Lower lobe of right lung (tissue), 2 donors: ENCODE measurements at regions not wholly inside any gene's neighbourhood (a gene's known extent, or its start where the extent isn't known, plus 50 kb on each side); places are given as distances from the start of the nearest gene placed in this dataset.

Experiments
- ATAC-seq, 2 donors: fragments of 200-7000 bp; cut with Tn5 transposase; one replicate each; pipeline ENCODE4 v1.9.1; 2020 to 2022; ENCODE audit warnings: mild to moderate bottlenecking in 2 of 2, moderate library complexity in 2 of 2
- DNase-seq: peaks from one replicate; pipeline ENCODE4 v3.0.0-alpha.2; 2020
- H3K27ac ChIP-seq: fragments of 200-600 bp; one replicate; pipeline ENCODE4 v1.8.0; 2022
- H3K27me3 ChIP-seq: fragments of 200-600 bp; one replicate; pipeline ENCODE4 v1.8.0; 2022; ENCODE audit warnings: low read depth
- H3K36me3 ChIP-seq: fragments of 200-600 bp; one replicate; pipeline ENCODE4 v1.8.0; 2022; ENCODE audit warnings: mild to moderate bottlenecking
- H3K4me1 ChIP-seq: fragments of 200-600 bp; one replicate; pipeline ENCODE4 v1.8.0; 2022
- H3K4me3 ChIP-seq: fragments of 200-600 bp; one replicate; pipeline ENCODE4 v1.8.0; 2022; ENCODE audit warnings: mild to moderate bottlenecking
- H3K9me3 ChIP-seq: fragments of 200-600 bp; one replicate; pipeline ENCODE4 v1.8.0; 2022
- intact Hi-C: fragments of 100-400 bp; cut with DNase I; formaldehyde crosslinking; loops from one replicate; pipeline ENCODE4 v1.11.0; 2022
- TF ChIP-seq, protein P1 (sequence below): fragments of 200-600 bp; IDR thresholded peaks from one replicate; pipeline ENCODE4 v1.8.0; 2022; ENCODE audit warnings: antibody characterized with exemption, mild to moderate bottlenecking
- donor health status: DM: no; HTN: yes; CAD: no; lungs with severe emphysema.

DNA sequence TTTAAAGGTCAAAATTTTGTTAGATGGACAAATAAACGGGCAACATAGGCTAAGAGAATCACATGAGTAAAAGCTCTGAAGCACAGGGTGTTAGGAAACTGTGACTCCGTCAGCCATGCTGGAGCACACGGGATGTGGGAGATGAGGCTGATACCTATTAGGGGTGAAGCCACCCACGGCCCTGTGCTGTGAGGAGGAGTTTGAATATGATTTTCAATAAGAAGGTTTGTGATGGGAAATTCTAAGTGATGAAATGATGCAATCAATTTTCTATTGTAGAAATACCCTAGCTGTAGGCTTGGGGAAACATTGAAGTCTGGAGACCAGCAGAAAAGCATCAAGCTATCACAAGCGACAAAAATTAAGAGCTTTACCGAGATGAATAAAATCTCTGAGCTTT lies 431.3 kb downstream of the CMPK2 start:
- Histone ChIP-seq H3K27me3 (no peaks in the 10 kb centered on the region), H3K4me3 (no peak overlapping the region), H3K4me1 (no peaks in the 10 kb centered on the region), H3K9me3 (no peaks in the 10 kb centered on the region), H3K27ac (no peak overlapping the region), H3K36me3 (no peaks in the 10 kb centered on the region)
- intact Hi-C loops, result no loop called here
- no peak for DNase-seq
- TF ChIP-seq, protein P1, sequence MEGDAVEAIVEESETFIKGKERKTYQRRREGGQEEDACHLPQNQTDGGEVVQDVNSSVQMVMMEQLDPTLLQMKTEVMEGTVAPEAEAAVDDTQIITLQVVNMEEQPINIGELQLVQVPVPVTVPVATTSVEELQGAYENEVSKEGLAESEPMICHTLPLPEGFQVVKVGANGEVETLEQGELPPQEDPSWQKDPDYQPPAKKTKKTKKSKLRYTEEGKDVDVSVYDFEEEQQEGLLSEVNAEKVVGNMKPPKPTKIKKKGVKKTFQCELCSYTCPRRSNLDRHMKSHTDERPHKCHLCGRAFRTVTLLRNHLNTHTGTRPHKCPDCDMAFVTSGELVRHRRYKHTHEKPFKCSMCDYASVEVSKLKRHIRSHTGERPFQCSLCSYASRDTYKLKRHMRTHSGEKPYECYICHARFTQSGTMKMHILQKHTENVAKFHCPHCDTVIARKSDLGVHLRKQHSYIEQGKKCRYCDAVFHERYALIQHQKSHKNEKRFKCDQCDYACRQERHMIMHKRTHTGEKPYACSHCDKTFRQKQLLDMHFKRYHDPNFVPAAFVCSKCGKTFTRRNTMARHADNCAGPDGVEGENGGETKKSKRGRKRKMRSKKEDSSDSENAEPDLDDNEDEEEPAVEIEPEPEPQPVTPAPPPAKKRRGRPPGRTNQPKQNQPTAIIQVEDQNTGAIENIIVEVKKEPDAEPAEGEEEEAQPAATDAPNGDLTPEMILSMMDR, result no peak
- no peak for ATAC-seq

DNA sequence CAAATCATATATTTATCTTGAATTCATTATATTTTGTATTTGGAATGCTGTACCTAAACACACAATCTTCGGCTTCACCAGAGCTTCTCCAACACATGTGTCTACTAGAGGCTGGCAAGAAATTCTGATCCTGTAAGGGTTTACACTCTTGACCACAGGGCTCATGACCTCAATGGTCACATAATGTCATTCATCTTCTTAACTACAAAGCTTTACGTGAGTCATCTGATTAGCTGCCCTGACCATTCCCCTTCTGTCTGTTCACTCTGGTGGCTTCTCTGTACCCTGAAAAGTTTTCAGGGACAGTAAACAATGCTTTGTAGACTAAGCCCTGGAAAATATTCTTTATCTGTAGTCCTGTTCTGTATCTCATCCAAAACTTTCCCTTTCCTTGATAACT lies 423.9 kb downstream of the CMPK2 start:
- intact Hi-C loops, result no loop called here
- TF ChIP-seq, protein P1, result no peak
- Histone ChIP-seq H3K9me3 (no peaks in the 10 kb centered on the region), H3K27me3 (no peaks in the 10 kb centered on the region), H3K36me3 (no peaks in the 10 kb centered on the region), H3K4me1 (no peaks in the 10 kb centered on the region), H3K27ac (no peak overlapping the region), H3K4me3 (no peak overlapping the region)
- no peak for DNase-seq
- no peak for ATAC-seq

DNA sequence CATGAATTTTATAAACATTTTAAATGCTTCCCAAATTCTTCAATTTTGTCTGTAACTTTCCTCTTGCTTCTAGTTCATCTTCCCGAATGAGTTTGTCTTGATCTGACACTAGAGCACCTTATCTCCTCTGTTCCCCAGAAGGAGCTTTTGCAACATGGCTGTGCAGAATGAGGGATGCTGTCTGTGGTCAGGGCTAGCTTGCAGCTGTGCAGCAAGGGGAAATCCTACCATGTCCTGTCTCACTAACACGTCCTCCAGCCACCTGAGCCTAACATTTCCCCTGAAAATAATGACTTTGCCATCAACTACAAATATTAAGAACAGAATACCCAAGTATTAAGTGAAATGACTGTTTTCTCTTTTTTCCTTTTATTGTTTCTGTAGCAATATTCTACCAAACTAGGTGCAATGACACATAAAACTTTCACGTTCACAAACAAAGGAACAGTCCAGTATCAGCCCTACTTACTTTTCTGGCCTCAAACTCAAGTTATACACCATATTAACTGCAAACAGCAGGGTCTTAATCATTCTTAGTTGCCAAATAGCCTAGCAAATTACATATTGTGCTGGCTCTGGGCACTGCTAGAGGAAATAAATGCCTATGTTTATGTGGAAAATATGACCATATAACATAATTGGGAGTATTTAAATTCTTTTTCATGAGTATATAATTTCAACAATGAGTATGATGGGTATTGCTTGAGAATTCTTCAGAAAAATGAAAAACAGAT lies 423.3 kb downstream of the CMPK2 start:
- Histone ChIP-seq H3K9me3 (no peaks in the 10 kb centered on the region), H3K27ac (no peak overlapping the region), H3K4me1 (no peaks in the 10 kb centered on the region), H3K4me3 (no peak overlapping the region), H3K36me3 (no peaks in the 10 kb centered on the region), H3K27me3 (no peaks in the 10 kb centered on the region)
- TF ChIP-seq, protein P1, result no peak
- DNase-seq, result no peak
- ATAC-seq, result no peak
- intact Hi-C loops, result no loop called here

DNA sequence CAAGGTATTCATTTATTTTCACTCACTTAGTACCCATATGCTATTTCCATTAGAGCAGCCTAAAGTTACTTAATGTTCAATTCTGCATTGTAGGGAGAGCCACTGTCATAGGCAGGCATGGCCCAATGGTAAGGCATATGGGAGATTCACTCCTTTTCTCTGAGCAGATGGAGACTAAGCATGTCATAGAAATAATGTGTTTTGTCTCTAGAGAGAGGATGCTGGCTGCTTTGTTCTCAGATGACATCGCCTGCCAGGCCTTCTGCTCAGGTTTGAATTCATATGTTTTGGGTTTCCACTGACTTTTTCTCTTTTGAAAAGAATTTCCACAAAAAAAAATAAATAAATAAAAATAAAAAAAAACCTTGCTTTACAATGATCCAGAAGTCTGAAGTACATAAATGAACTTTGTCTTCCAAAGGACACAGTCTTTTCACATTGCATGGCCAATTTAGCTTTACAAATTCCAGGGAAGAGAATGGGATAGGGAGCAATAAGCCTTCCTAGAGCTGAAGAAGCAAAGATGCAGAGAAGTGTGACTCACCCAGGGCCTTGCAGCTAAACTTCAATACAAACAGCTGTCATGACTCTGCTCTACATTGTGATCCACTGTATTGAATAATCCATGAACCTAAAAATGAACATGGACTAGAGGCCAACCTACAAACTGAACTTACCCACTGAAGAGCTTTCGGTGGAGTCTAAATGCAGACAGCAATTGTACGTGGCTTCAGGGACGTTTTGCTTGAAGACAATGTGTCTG lies 422.5 kb downstream of the CMPK2 start:
- no peaks in the 10 kb centered on the region for H3K27me3 ChIP-seq
- no peak overlapping the region for H3K27ac ChIP-seq
- H3K4me3 ChIP-seq, result no peak overlapping the region
- intact Hi-C loops, result no loop called here
- no peaks in the 10 kb centered on the region for H3K9me3 ChIP-seq
- H3K4me1 ChIP-seq, result no peaks in the 10 kb centered on the region
- no peaks in the 10 kb centered on the region for H3K36me3 ChIP-seq
- ATAC-seq (no peak), DNase-seq (no peak)
- TF ChIP-seq, protein P1, result no peak

DNA sequence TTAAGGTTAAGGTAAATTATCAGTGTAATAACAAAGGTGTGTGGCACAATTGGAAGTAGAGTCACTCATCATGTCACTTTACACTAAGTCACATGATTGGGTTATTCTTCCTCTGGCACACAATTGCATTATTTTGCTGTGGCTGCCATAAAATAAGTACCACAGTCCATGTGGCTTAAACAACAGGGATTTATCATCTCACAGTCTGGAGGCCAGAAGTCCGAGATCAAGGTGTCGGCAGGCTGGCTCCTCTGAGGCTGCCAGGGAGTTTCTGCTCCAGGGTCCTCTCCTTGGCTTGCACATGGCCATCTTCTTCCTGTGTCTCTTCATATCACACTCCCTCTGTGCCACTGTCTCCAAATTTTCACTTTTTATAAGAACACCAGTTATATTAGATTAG lies 421.2 kb downstream of the CMPK2 start:
- DNase-seq (no peak), ATAC-seq (no peak)
- H3K27ac ChIP-seq, result no peak overlapping the region
- H3K27me3 ChIP-seq, result no peaks in the 10 kb centered on the region
- no peaks in the 10 kb centered on the region for H3K9me3 ChIP-seq
- H3K36me3 ChIP-seq, result no peaks in the 10 kb centered on the region
- H3K4me1 ChIP-seq, result no peaks in the 10 kb centered on the region
- TF ChIP-seq, protein P1, result no peak
- H3K4me3 ChIP-seq, result no peak overlapping the region
- intact Hi-C loops, result no loop called here
